ENCODE measurements at regions not wholly inside any gene's neighbourhood (a gene's known extent, or its start where the extent isn't known, plus 50 kb on each side); places are given as distances from the start of the nearest gene placed in this dataset.
"Not testable (repeated sequence)": the region's sequence is repeated elsewhere in the genome, so short reads cannot be mapped to it uniquely, and the experiment has no call there.

GRCh38 chr11:70885281-70886231, 366.8 kb downstream of the SHANK2 start:
- peak; percentile 77 for DNase-seq

GRCh38 chr11:70886256-70886655, 366.1 kb downstream of the SHANK2 start:
- no peak for DNase-seq

GRCh38 chr11:70886676-70887541, 365.5 kb downstream of the SHANK2 start:
- DNase-seq = no peak

GRCh38 chr11:70887542-70887827, 364.9 kb downstream of the SHANK2 start:
- DNase-seq = no peak

- DNase-seq = no peak
Observed at GRCh38 chr11:70888061-70888460, 364.3 kb downstream of the SHANK2 start.

GRCh38 chr11:70889411-70889810, 363.0 kb downstream of the SHANK2 start:
- DNase-seq = no peak

DNA sequence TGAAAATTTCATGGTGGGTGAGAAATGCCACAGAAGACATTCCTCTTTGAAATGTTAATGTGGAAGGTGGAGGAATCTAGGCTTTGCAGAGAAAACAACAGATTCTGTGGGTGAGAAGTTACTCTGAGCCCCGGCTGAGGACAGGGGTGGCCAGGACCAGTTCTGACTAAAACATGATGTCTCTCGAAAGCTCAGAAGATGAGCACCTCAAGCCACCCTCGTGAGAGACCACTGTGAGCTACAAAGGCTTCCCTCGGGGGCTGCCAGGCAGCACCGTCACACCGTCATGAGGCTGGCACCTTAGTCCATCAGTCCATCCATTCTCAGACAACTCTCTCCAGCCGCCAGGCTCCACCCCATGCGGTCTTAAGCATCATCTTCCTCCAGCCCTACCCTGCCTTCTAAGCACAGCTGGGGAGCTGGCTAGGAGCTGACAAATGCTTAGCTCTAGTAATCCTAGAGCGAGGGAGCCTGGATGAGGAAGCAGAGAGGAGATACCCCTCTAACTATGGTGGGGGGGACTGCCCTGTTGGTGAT, 360.5 kb downstream of the SHANK2 start:
- DNase-seq = no peak

GRCh38 chr11:70892889-70893288, 359.5 kb downstream of the SHANK2 start:
- DNase-seq = no peak

- DNase-seq = no peak
Observed at GRCh38 chr11:70894566-70895365, 357.6 kb downstream of the SHANK2 start.

GRCh38 chr11:70895366-70895670, 357.1 kb downstream of the SHANK2 start:
- DNase-seq = no peak

GRCh38 chr11:70897429-70897828, 354.9 kb downstream of the SHANK2 start:
- DNase-seq = no peak

GRCh38 chr11:70899616-70900015, 352.8 kb downstream of the SHANK2 start:
- no peak for DNase-seq

DNA sequence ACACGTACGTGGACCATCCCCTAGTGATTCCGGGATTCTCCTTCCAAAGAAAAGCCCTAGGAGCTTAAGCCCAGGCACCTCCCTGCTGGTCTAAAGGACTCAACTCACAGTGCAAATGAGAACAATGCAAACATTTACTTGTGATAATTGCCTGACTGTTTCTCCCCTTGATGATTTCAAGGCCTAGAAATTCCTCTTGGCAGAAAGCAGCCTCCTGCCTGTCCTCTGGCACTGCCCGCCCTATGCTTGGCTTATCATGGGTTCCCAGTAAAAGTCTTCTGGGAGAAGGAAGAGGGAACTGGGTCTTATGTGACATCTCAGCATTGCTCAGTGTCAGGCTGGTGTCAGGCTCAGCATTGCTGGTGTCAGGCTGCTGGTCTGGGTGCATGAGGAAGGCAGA, 351.8 kb downstream of the SHANK2 start:
- no peak for DNase-seq

GRCh38 chr11:70901951-70902521, 350.3 kb downstream of the SHANK2 start:
- peak; percentile 33 for DNase-seq

GRCh38 chr11:70903229-70903628, 349.1 kb downstream of the SHANK2 start:
- DNase-seq = not testable (repeated sequence)

DNA sequence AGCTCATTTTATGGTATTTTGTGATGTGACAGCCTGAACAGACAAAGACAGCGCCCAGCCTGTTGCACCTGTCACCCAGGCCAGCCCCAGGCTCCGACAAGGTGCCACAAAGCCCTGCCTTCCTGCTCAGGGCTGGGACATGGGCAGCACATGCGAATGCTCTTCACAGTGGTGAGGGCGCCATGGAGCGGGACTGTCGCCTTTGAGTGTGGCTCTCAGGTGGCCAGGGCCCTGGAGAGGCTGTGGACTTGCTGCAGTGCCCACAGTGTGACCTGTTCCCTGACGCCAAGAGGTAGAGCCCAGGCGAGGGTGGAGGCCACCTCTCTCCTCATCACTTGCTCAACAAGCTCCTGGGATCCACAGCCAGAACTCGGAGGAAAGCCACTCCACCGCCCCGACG, 346.3 kb downstream of the SHANK2 start:
- no peak for DNase-seq

DNA sequence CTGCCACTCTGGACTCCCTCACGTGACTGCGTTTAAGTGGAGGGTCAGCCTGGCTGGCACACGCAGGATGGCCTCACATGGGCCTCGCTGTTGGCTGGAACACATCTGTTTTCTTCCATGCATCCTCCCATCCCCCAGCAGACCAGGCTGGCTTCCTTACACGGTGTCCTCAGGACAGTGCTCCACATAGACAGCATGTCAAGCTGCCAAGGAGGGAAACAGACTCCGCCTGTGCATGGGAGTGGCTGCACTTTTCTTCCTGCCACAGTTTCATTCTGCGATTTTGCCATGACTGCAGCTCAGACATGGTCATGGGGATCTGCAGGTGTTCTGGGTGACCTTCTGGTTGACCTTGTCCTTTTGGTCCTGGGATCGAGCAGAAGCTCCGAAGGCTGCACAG, 344.2 kb downstream of the SHANK2 start:
- no peak for DNase-seq

GRCh38 chr11:70910835-70911234, 341.5 kb downstream of the SHANK2 start:
- DNase-seq = no peak

- no peak for DNase-seq
Observed at GRCh38 chr11:70912226-70912840, 340.0 kb downstream of the SHANK2 start.

DNA sequence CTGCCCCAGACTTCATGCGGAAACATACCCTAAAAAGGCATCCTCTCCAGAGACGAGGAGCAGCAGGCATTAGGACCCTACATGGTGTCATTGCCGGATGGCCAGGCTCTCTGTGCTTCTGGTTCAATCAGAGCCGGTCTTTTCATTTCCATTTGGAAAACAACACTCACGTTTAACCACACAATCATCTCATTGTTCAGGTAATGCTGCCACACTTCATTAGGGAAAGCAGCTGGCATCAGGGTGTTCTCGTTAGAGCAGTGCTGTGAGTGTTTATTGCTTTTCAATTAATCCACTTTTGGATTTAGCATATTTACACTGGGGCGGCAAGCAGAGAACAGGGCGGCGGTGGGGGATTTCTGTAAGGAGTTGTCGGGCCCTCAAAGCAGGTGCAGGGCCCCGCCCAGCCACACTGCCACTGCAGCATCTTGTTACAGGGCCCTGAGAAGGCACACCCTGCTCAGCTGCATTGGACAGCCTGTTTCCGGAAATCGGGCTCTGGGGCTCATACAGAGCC, 338.6 kb downstream of the SHANK2 start:
- peak; percentile 98 for DNase-seq

GRCh38 chr11:70914496-70914895, 337.9 kb downstream of the SHANK2 start:
- DNase-seq = no peak

Data from DMS153 (cell line).